ENCODE measurements at regions not wholly inside any gene's neighbourhood (a gene's known extent, or its start where the extent isn't known, plus 50 kb on each side); places are given as distances from the start of the nearest gene placed in this dataset.

- no peak for TF ChIP-seq CTCF (IDR thresholded peaks at IDR 0.05)
- no peak for TF ChIP-seq POLR2A (IDR thresholded peaks at IDR 0.05)
- Histone ChIP-seq H3K27me3 (no peaks in the 10 kb centered on the region), H3K36me3 (no peaks in the 10 kb centered on the region), H3K9me3 (no peaks in the 10 kb centered on the region), H3K4me1 (no peaks in the 10 kb centered on the region), H3K27ac (no peak overlapping the region), H3K4me3 (no peak overlapping the region)
- intact Hi-C loops (cut with DNase I; ENCODE audit: low total_unique reads), result no loop called here
- no peak for DNase-seq
Measured at GRCh38 chr10:56012101-56012500, 349.0 kb downstream of the ZWINT start.

- intact Hi-C loops (cut with DNase I; ENCODE audit: low total_unique reads), result no loop called here
- Histone ChIP-seq H3K9me3 (no peaks in the 10 kb centered on the region), H3K36me3 (no peaks in the 10 kb centered on the region), H3K4me1 (no peaks in the 10 kb centered on the region), H3K4me3 (no peak overlapping the region), H3K27ac (no peak overlapping the region), H3K27me3 (no peaks in the 10 kb centered on the region)
- DNase-seq, result no peak
- TF ChIP-seq POLR2A (IDR thresholded peaks at IDR 0.05) (no peak), CTCF (IDR thresholded peaks at IDR 0.05) (no peak)
Measured at GRCh38 chr10:56003555-56003954, 357.5 kb downstream of the ZWINT start.

GRCh38 chr10:55989188-55989587, 371.9 kb downstream of the ZWINT start:
- Histone ChIP-seq H3K27ac (no peak overlapping the region), H3K4me3 (no peak overlapping the region), H3K9me3 (no peaks in the 10 kb centered on the region), H3K27me3 (no peaks in the 10 kb centered on the region), H3K4me1 (no peaks in the 10 kb centered on the region), H3K36me3 (no peaks in the 10 kb centered on the region)
- intact Hi-C loops (cut with DNase I; ENCODE audit: low total_unique reads), result no loop called here
- TF ChIP-seq CTCF (IDR thresholded peaks at IDR 0.05) (no peak), POLR2A (IDR thresholded peaks at IDR 0.05) (no peak)
- no peak for DNase-seq

- no peak overlapping the region for H3K4me3 ChIP-seq
- intact Hi-C loops (cut with DNase I; ENCODE audit: low total_unique reads), result no loop called here
- H3K27me3 ChIP-seq, result no peaks in the 10 kb centered on the region
- H3K36me3 ChIP-seq, result no peaks in the 10 kb centered on the region
- no peak overlapping the region for H3K27ac ChIP-seq
- TF ChIP-seq POLR2A (IDR thresholded peaks at IDR 0.05) (no peak), CTCF (IDR thresholded peaks at IDR 0.05) (no peak)
- H3K4me1 ChIP-seq, result no peaks in the 10 kb centered on the region
- no peak for DNase-seq
- H3K9me3 ChIP-seq, result no peaks in the 10 kb centered on the region
Measured at GRCh38 chr10:55979203-55979602, 381.9 kb downstream of the ZWINT start.

GRCh38 chr10:55966101-55966500, 395.0 kb downstream of the ZWINT start:
- TF ChIP-seq POLR2A (IDR thresholded peaks at IDR 0.05) (no peak), CTCF (IDR thresholded peaks at IDR 0.05) (no peak)
- H3K4me3 ChIP-seq, result no peak overlapping the region
- intact Hi-C loops (cut with DNase I; ENCODE audit: low total_unique reads), result no loop called here
- H3K27me3 ChIP-seq, result no peaks in the 10 kb centered on the region
- no peak overlapping the region for H3K27ac ChIP-seq
- DNase-seq, result no peak
- no peaks in the 10 kb centered on the region for H3K9me3 ChIP-seq
- no peaks in the 10 kb centered on the region for H3K36me3 ChIP-seq
- no peaks in the 10 kb centered on the region for H3K4me1 ChIP-seq

Data from uterus (tissue), 3 donors.